HEK293 (cell line): ENCODE measurements at regions not wholly inside any gene's neighbourhood (a gene's known extent, or its start where the extent isn't known, plus 50 kb on each side); places are given as distances from the start of the nearest gene placed in this dataset.

Experiments
- ZNF560 ChIP-seq: fragments of 450-650 bp; formaldehyde crosslinking; IDR thresholded peaks from 2 replicates; pipeline ENCODE4 v1.5.1; 2017; ENCODE audit warnings: missing biosample characterization, missing genetic modification characterization, borderline replicate concordance
- TF ChIP-seq, protein P1 (sequence below): fragments of 450-650 bp; formaldehyde crosslinking; IDR thresholded peaks from 2 replicates; pipeline ENCODE4 v1.5.1; 2016; ENCODE audit warnings: missing biosample characterization, missing genetic modification characterization

DNA sequence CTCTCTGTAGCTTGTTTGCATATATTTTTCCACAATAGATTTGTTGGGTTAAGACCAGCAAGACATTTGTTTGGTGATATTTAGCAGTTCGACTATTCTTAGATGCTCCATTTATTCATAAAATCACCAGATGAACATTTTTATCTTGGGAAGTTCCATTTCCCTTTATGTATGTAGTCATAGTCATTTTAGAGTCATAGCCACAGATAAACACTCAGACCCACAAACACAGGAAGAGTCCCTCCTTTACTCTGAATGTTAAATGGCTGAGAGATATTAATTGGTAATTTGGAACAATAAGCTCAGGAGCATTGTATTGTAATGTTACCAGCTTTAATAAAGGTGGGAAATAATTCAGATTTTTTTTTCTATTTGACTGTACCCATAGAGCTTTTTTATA, 1608.7 kb downstream of the STIM2 start:
- TF ChIP-seq, protein P1, sequence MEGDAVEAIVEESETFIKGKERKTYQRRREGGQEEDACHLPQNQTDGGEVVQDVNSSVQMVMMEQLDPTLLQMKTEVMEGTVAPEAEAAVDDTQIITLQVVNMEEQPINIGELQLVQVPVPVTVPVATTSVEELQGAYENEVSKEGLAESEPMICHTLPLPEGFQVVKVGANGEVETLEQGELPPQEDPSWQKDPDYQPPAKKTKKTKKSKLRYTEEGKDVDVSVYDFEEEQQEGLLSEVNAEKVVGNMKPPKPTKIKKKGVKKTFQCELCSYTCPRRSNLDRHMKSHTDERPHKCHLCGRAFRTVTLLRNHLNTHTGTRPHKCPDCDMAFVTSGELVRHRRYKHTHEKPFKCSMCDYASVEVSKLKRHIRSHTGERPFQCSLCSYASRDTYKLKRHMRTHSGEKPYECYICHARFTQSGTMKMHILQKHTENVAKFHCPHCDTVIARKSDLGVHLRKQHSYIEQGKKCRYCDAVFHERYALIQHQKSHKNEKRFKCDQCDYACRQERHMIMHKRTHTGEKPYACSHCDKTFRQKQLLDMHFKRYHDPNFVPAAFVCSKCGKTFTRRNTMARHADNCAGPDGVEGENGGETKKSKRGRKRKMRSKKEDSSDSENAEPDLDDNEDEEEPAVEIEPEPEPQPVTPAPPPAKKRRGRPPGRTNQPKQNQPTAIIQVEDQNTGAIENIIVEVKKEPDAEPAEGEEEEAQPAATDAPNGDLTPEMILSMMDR (tag by site-specific recombination) = no peak
- TF ChIP-seq ZNF560 (tag by site-specific recombination) = no peak
